IMR-90 (cell line): ENCODE measurements at regions not wholly inside any gene's neighbourhood (a gene's known extent, or its start where the extent isn't known, plus 50 kb on each side); places are given as distances from the start of the nearest gene placed in this dataset.

Experiments
- ATAC-seq: fragments of 200-7000 bp; cut with Tn5 transposase; 2 replicates; pipeline ENCODE4 v1.9.1; 2020; ENCODE audit warnings: low read depth, mild to moderate bottlenecking, moderate library complexity
- BruUV-seq: library from RNA; stranded (reverse); fragments of 400-500 nt; replicated peaks from 2 replicates; lab custom pipeline; 2021; lab: Mats Ljungman, UMichigan
- CTCF ChIA-PET: fragments of 300-600 bp; formaldehyde crosslinking; extraction: SDS; loops from one replicate; lab custom pipeline; 2021; ENCODE audit warnings: antibody characterized with exemption; lab: Yijun Ruan, JAX
- POLR2A ChIA-PET: fragments of 300-600 bp; sonication (Branson Sonifier 250); formaldehyde crosslinking; loops from one replicate; lab custom pipeline; 2022; ENCODE audit warnings: antibody characterized with exemption; ENCODE audit not compliant: unreplicated experiment; lab: Charles Lee
- DNase-seq: peaks from one replicate; pipeline ENCODE4 v3.0.0; 2013
- H2AFZ ChIP-seq: replicated peaks from 2 replicates; pipeline ENCODE3; 2013; ENCODE audit warnings: low read length, mild to moderate bottlenecking; ENCODE audit not compliant: poor library complexity
- H2AK5ac ChIP-seq: 2 replicates; pipeline ENCODE4 v1.6.1; 2013; ENCODE audit warnings: low read depth, low read length, inconsistent platforms
- H2AK9ac ChIP-seq: replicated peaks from 2 replicates; pipeline ENCODE3; 2013; ENCODE audit warnings: mild to moderate bottlenecking, low read depth, low read length, moderate library complexity; ENCODE audit not compliant: poor library complexity
- H2BK120ac ChIP-seq: 2 replicates; pipeline ENCODE4 v1.6.1; 2013; ENCODE audit warnings: low read depth, low read length, inconsistent platforms
- H2BK15ac ChIP-seq: 3 replicates; pipeline ENCODE4 v1.6.1; 2013; ENCODE audit warnings: low read depth, low read length, inconsistent platforms
- H2BK20ac ChIP-seq: 2 replicates; pipeline ENCODE4 v1.6.1; 2013; ENCODE audit warnings: low read depth, mild to moderate bottlenecking, inconsistent platforms, low read length, moderate library complexity
- H2BK5ac ChIP-seq: 2 replicates; pipeline ENCODE4 v1.6.1; 2013; ENCODE audit warnings: mild to moderate bottlenecking, low read depth, low read length, inconsistent platforms; ENCODE audit not compliant: poor library complexity, severe bottlenecking
- H3K14ac ChIP-seq: replicated peaks from 2 replicates; pipeline ENCODE4 v1.6.1; 2013; ENCODE audit warnings: low read depth, low read length, inconsistent platforms
- H3K18ac ChIP-seq: 2 replicates; pipeline ENCODE4 v1.6.1; 2013; ENCODE audit warnings: low read depth, low read length, control low read depth
- H3K23ac ChIP-seq: 2 replicates; pipeline ENCODE4 v1.6.1; 2013; ENCODE audit warnings: low read depth, low read length, inconsistent platforms
- H3K27ac ChIP-seq: 2 replicates; pipeline ENCODE4 v1.5.1; 2013; ENCODE audit warnings: mild to moderate bottlenecking, control low read depth, low read length; ENCODE audit not compliant: insufficient read depth
- H3K27me3 ChIP-seq: 2 replicates; pipeline ENCODE4 v1.6.1; 2013; ENCODE audit warnings: low read length; ENCODE audit not compliant: control insufficient read depth, insufficient read depth
- H3K36me3 ChIP-seq: 2 replicates; pipeline ENCODE4 v1.6.1; 2013; ENCODE audit warnings: low read length, mixed read lengths; ENCODE audit not compliant: control insufficient read depth, insufficient read depth
- H3K4ac ChIP-seq: 2 replicates; pipeline ENCODE4 v1.6.1; 2013; ENCODE audit warnings: low read depth, low read length, inconsistent platforms
- H3K4me1 ChIP-seq: 2 replicates; pipeline ENCODE4 v1.6.1; 2013; ENCODE audit warnings: low read length, mixed read lengths; ENCODE audit not compliant: control insufficient read depth, insufficient read depth
- H3K4me2 ChIP-seq: 2 replicates; pipeline ENCODE4 v1.6.1; 2013; ENCODE audit warnings: low read depth, mild to moderate bottlenecking, control low read depth, low read length, moderate library complexity
- H3K4me3 ChIP-seq: 2 replicates; pipeline ENCODE4 v1.5.1; 2013; ENCODE audit warnings: low read depth, mild to moderate bottlenecking, control low read depth, low read length, moderate library complexity; ENCODE audit not compliant: insufficient read depth
- H3K56ac ChIP-seq: 2 replicates; pipeline ENCODE4 v1.6.1; 2013; ENCODE audit warnings: low read length, inconsistent platforms; ENCODE audit not compliant: insufficient read depth; ENCODE audit errors: extremely low read depth
- H3K79me1 ChIP-seq, 2 experiments: 2 replicates each; pipeline ENCODE4 v1.6.1; 2013; ENCODE audit warnings: low read length in 2 of 2, inconsistent platforms in 1 of 2, low read depth in 1 of 2
- H3K9ac ChIP-seq: 2 replicates; pipeline ENCODE4 v1.6.1; 2013; ENCODE audit warnings: low read depth, low read length, control low read depth
- H3K9me1 ChIP-seq: 2 replicates; pipeline ENCODE4 v1.6.1; 2013; ENCODE audit warnings: low read length, inconsistent platforms; ENCODE audit not compliant: insufficient read depth
- H3K9me3 ChIP-seq: 2 replicates; pipeline ENCODE4 v1.6.1; 2013; ENCODE audit warnings: low read length; ENCODE audit not compliant: control insufficient read depth, insufficient read depth
- H4K20me1 ChIP-seq: 2 replicates; pipeline ENCODE4 v1.6.1; 2013; ENCODE audit warnings: low read length, inconsistent platforms; ENCODE audit not compliant: insufficient read depth
- H4K5ac ChIP-seq: 2 replicates; pipeline ENCODE4 v1.6.1; 2013; ENCODE audit warnings: mild to moderate bottlenecking, low read depth, low read length, control low read depth
- H4K8ac ChIP-seq, 2 experiments: 2 replicates each; pipeline ENCODE4 v1.6.1; 2013; ENCODE audit warnings: low read depth in 2 of 2, low read length in 2 of 2, control low read depth in 1 of 2, inconsistent platforms in 1 of 2
- H4K91ac ChIP-seq: 2 replicates; pipeline ENCODE4 v1.6.1; 2013; ENCODE audit warnings: low read depth, low read length, inconsistent platforms; ENCODE audit not compliant: insufficient read depth
- MAFK ChIP-seq: IDR thresholded peaks from 2 replicates; pipeline ENCODE4 v1.6.1; 2012; ENCODE audit warnings: low read depth, low read length, improper control_type of control experiment
- RAD21 ChIP-seq: IDR thresholded peaks from 2 replicates; pipeline ENCODE4 v1.6.1; 2012; ENCODE audit warnings: low read length, improper control_type of control experiment
- RCOR1 ChIP-seq: IDR thresholded peaks from 2 replicates; pipeline ENCODE4 v1.6.1; 2012; ENCODE audit warnings: mild to moderate bottlenecking, low read length, improper control_type of control experiment; ENCODE audit not compliant: insufficient replicate concordance
- RFX5 ChIP-seq: IDR thresholded peaks from 2 replicates; pipeline ENCODE4 v1.8.0; 2012; ENCODE audit warnings: low read depth, mild to moderate bottlenecking, low read length, moderate library complexity
- dilution Hi-C: fragments of 300-500 bp; cut with HindIII; formaldehyde crosslinking; loops from one replicate; pipeline ENCODE4 v1.14.3; 2018; ENCODE audit warnings: low sequenced_read_pairs; ENCODE audit not compliant: unreplicated experiment
- in situ Hi-C: fragments of 300-500 bp; cut with MboI; formaldehyde crosslinking; loops from 3 replicates; pipeline ENCODE4 v1.14.3; 2019; ENCODE audit warnings: low sequenced_read_pairs, inconsistent platforms, mixed read lengths
- intact Hi-C: fragments of 100-400 bp; cut with micrococcal nuclease; formaldehyde crosslinking; loops from 2 replicates; pipeline ENCODE4 v1.10.0; 2022

DNA sequence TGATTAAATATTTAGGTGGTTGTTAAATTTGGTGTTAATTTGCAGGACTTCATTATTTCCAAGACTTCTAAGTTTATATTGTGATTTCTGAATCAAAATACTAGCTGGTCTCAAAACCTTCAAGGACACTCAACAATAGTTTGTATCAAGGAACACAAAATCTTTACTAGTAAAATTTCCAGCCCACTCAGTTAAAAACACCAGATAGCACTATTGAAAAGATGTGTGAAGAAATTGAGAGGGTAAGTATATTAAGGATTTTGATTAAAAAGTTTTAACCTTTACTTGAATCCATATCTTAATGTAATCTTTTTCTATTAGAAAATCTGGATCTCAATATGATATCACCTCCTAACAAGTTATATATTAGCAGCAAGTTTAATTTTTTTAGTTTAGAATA is 89.3 kb upstream of the UGT8 start:
- no peak overlapping the region for H4K8ac ChIP-seq
- no peak overlapping the region for H3K4me3 ChIP-seq
- in situ Hi-C loops (no loop called here), dilution Hi-C loops (no loop called here), intact Hi-C loops (no loop called here)
- H3K18ac ChIP-seq = no peak overlapping the region
- H2AK5ac ChIP-seq = no peak overlapping the region
- ChIA-PET CTCF (interaction anchor here (0.6 kb wide), 1 partner anchor 8 kb away, joined by 3 read pairs; no protein-coding TSS in a partner anchor), POLR2A (no interaction called here)
- H2BK15ac ChIP-seq = no peak overlapping the region
- no peak overlapping the region for H3K4ac ChIP-seq
- H2AFZ ChIP-seq = no peak overlapping the region
- no TSS peak for BruUV-seq
- H4K91ac ChIP-seq = no peak overlapping the region
- no peak overlapping the region for H3K56ac ChIP-seq
- H3K9me3 ChIP-seq = no peaks in the 10 kb centered on the region
- DNase-seq (no peak), ATAC-seq (no peak)
- H2BK20ac ChIP-seq = no peak overlapping the region
- H3K27ac ChIP-seq = no peak overlapping the region
- no peak overlapping the region for H3K9ac ChIP-seq
- H2BK5ac ChIP-seq = no peak overlapping the region
- H3K27me3 ChIP-seq = no peaks in the 10 kb centered on the region
- H4K20me1 ChIP-seq = no peaks in the 10 kb centered on the region
- no peaks in the 10 kb centered on the region for H3K36me3 ChIP-seq
- H3K4me2 ChIP-seq = no peak overlapping the region
- H3K9me1 ChIP-seq = no peaks in the 10 kb centered on the region
- no peak overlapping the region for H3K23ac ChIP-seq
- H3K79me1 ChIP-seq = no peaks in the 10 kb centered on the region
- no peak overlapping the region for H4K5ac ChIP-seq
- TF ChIP-seq RAD21 (no peak), RFX5 (no peak), RCOR1 (no peak), MAFK (no peak)
- no peak overlapping the region for H2AK9ac ChIP-seq
- H2BK120ac ChIP-seq = no peak overlapping the region
- H3K14ac ChIP-seq = no peak overlapping the region
- H3K4me1 ChIP-seq = no peaks in the 10 kb centered on the region
